Memory B cell (primary cell): ENCODE measurements at regions not wholly inside any gene's neighbourhood (a gene's known extent, or its start where the extent isn't known, plus 50 kb on each side); places are given as distances from the start of the nearest gene placed in this dataset.

Experiments
- ATAC-seq: fragments of 150-1000 bp; cut with Tn5 transposase; 2 replicates; pipeline ENCODE4 v1.10.0; 2021; ENCODE audit warnings: low read depth, mild to moderate bottlenecking, moderate library complexity
- DNase-seq, 2 donors: peaks; one replicate each; pipeline ENCODE4 v3.0.0; 2022; ENCODE audit warnings: low spot score in 2 of 2
- H3K27ac Mint-ChIP-seq: one replicate; pipeline ENCODE4 v1.8.0; 2022; ENCODE audit warnings: mild to moderate bottlenecking, moderate library complexity, mixed read lengths
- H3K27me3 Mint-ChIP-seq: one replicate; pipeline ENCODE4 v1.8.0; 2022; ENCODE audit warnings: mixed read lengths
- H3K36me3 Mint-ChIP-seq: one replicate; pipeline ENCODE4 v1.8.0; 2022; ENCODE audit warnings: mild to moderate bottlenecking, mixed read lengths
- H3K4me1 Mint-ChIP-seq: one replicate; pipeline ENCODE4 v1.8.0; 2022; ENCODE audit warnings: mixed read lengths
- H3K4me3 Mint-ChIP-seq: one replicate; pipeline ENCODE4 v1.8.0; 2022; ENCODE audit warnings: mild to moderate bottlenecking, moderate library complexity, mixed read lengths
- H3K9me3 Mint-ChIP-seq: one replicate; pipeline ENCODE4 v1.8.0; 2022; ENCODE audit warnings: mixed read lengths

DNA sequence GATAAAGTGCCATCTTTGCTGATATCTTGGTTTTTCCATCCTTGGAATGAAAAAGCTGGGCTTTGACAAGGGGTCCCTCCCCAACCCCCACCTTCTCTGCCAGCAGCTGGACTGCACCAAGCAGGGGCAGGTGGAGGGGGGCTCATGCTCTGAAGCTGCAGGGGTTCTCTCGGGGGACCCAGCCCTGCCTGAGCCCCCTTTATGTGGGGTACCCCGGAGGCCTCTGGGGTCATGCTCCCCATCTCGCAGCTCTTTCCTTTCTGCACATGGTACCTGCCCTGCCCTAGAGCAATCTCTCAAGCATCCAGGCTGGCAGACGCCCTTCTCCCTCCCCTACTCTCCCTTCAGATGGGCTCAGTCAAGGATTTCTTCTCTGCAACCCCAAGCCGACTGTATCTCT is 146.7 kb upstream of the PTPN1 start:
- DNase-seq (no peak), ATAC-seq (no peak)
- Mint-ChIP-seq H3K27me3 (peaks cover 22% of the 10 kb centered on the region), H3K4me3 (no peak overlapping the region), H3K9me3 (peaks cover 3% of the 10 kb centered on the region), H3K27ac (no peak overlapping the region), H3K36me3 (peaks cover 2% of the 10 kb centered on the region), H3K4me1 (no peaks in the 10 kb centered on the region)

- H3K36me3 Mint-ChIP-seq: peaks cover 2% of the 10 kb centered on the region
- no peaks in the 10 kb centered on the region for H3K4me1 Mint-ChIP-seq
- DNase-seq (no peak), ATAC-seq (no peak)
- H3K27me3 Mint-ChIP-seq: peaks cover 21% of the 10 kb centered on the region
- peaks cover 3% of the 10 kb centered on the region for H3K9me3 Mint-ChIP-seq
- no peak overlapping the region for H3K4me3 Mint-ChIP-seq
- no peak overlapping the region for H3K27ac Mint-ChIP-seq
Observed at GRCh38 chr20:50364542-50364941, 145.6 kb upstream of the PTPN1 start.

DNA sequence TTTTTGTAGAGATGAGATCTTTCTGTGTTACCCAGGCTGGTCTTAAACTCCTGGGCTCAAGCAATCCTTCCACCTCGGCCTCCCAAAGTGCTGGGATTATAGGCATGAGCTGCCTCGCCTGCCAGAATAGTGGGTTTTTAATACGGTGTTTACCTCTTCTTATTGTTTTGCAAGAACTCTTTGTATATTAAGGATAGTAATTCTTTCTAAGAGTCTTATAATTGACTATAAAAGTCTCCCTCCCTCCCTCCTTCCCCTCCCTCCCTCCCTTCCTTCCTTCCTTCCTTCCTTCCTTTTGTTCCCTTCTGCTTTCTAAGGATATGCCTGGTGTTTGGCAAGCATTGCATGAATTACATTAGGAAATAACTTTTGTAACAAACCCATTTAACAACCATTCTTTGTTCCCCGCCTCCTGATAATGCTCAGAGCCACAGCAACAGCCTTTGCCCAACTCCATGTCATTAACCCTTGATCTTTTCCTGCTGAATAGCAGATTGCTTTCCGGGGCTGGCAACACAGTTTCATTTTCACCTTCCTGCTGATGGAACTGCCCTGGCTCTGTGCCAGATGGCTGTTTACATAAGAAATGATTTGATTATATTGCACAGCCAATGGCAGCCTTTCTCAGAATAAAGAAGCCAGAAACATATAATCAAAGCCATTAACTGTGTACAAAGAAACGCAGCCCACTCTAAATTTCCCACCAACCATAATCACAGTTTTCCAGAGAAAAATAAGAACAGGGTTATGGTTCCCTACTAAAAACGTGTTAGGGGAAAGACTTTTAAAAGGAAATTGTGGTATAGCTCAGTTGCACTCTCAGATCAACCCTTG is 143.7 kb upstream of the PTPN1 start:
- Mint-ChIP-seq H3K27ac (no peak overlapping the region), H3K4me3 (no peak overlapping the region), H3K36me3 (peaks cover 2% of the 10 kb centered on the region), H3K9me3 (peaks cover 3% of the 10 kb centered on the region), H3K4me1 (no peaks in the 10 kb centered on the region), H3K27me3 (peaks cover 26% of the 10 kb centered on the region)
- DNase-seq (no peak), ATAC-seq (no peak)

GRCh38 chr20:50367104-50367674 is 143.0 kb upstream of the PTPN1 start:
- no peaks in the 10 kb centered on the region for H3K4me1 Mint-ChIP-seq
- H3K9me3 Mint-ChIP-seq: peaks cover 3% of the 10 kb centered on the region
- peaks cover 2% of the 10 kb centered on the region for H3K36me3 Mint-ChIP-seq
- ATAC-seq: no peak
- no peak for DNase-seq
- no peak overlapping the region for H3K4me3 Mint-ChIP-seq
- H3K27me3 Mint-ChIP-seq: peaks cover 26% of the 10 kb centered on the region
- no peak overlapping the region for H3K27ac Mint-ChIP-seq

DNA sequence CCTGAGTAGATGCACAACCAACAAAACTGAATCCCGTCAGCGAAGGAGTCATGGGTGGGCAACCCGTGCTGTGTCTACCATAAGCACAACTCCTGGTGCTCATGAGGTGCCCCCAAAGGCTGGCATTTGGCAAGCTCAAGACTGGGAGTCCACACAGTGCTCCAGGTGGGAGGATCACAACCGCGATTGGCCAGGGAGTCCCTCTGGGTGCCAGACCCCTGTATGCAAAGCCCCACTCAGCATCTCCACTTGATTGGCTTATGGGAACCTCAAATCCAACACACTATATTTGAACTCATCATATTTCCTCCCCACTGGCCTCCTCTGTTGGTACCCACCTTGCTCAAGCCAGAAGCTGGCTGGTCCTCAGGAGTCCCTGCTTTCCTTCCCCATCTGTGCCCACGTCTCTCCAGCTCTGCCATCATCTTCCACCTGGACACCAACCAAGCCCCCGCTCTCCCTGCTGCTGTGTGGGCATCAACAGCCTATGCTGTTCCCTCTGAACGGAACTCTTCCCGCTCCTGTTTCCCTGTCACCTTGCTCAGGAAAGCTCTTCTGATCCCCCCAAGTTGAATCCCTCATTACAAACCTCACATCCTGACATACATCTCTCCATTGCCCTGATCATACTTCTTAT is 142.3 kb upstream of the PTPN1 start:
- H3K9me3 Mint-ChIP-seq: peaks cover 3% of the 10 kb centered on the region
- ATAC-seq (no peak), DNase-seq (no peak)
- no peaks in the 10 kb centered on the region for H3K4me1 Mint-ChIP-seq
- peaks cover 2% of the 10 kb centered on the region for H3K36me3 Mint-ChIP-seq
- H3K27me3 Mint-ChIP-seq: peaks cover 27% of the 10 kb centered on the region
- H3K4me3 Mint-ChIP-seq: no peak overlapping the region
- H3K27ac Mint-ChIP-seq: no peak overlapping the region

DNA sequence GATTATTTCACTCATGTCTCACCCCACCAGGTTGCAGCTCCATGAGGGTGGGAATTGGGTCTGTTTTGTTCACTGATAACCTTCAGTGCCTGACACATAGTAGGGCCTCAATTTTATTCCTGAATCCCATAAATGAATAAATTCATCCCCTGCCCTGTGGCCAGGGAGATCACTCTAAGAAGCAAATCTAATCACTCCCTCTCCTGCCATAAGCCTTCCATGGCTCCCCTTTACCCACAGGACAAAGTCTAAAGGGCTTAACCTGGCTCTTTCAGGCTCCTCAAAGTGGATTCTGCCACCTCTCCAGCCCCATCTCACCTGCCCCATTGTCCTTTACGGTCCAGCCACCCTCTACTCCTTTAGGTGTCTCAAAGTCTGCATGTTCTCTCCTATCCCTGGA is 141.8 kb upstream of the PTPN1 start:
- H3K4me3 Mint-ChIP-seq: no peak overlapping the region
- ATAC-seq (no peak), DNase-seq (no peak)
- H3K9me3 Mint-ChIP-seq: peaks cover 3% of the 10 kb centered on the region
- H3K27ac Mint-ChIP-seq: no peak overlapping the region
- H3K27me3 Mint-ChIP-seq: peaks cover 29% of the 10 kb centered on the region
- no peaks in the 10 kb centered on the region for H3K4me1 Mint-ChIP-seq
- peaks cover 2% of the 10 kb centered on the region for H3K36me3 Mint-ChIP-seq

DNA sequence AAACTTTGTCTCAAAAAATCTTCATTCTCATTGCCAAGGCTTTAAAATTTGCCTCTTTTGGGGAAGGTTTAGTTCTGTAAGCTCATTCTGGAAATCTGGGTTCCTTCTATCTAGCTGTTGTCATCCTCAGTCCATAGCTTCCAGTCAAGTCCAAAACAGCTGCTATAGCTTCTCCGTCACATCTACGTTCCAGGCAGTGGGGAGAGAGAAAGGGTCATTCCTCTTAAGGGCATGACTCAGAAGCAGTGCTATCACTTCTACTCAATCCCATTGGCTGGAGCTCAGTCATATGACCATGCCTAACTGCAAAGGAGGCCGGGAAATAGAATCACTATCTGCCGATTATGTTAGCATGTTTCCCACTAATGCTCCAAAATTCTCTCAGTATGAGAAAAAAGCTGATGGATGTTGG is 141.4 kb upstream of the PTPN1 start:
- Mint-ChIP-seq H3K27me3 (peaks cover 30% of the 10 kb centered on the region), H3K4me1 (no peaks in the 10 kb centered on the region), H3K27ac (no peak overlapping the region), H3K9me3 (peaks cover 3% of the 10 kb centered on the region), H3K36me3 (peaks cover 2% of the 10 kb centered on the region), H3K4me3 (no peak overlapping the region)
- DNase-seq (no peak), ATAC-seq (no peak)

GRCh38 chr20:50369225-50370035 is 140.8 kb upstream of the PTPN1 start:
- Mint-ChIP-seq H3K27me3 (peaks cover 29% of the 10 kb centered on the region), H3K36me3 (peaks cover 2% of the 10 kb centered on the region), H3K9me3 (peaks cover 3% of the 10 kb centered on the region), H3K27ac (no peak overlapping the region), H3K4me3 (no peak overlapping the region), H3K4me1 (no peaks in the 10 kb centered on the region)
- DNase-seq (no peak), ATAC-seq (no peak)

DNA sequence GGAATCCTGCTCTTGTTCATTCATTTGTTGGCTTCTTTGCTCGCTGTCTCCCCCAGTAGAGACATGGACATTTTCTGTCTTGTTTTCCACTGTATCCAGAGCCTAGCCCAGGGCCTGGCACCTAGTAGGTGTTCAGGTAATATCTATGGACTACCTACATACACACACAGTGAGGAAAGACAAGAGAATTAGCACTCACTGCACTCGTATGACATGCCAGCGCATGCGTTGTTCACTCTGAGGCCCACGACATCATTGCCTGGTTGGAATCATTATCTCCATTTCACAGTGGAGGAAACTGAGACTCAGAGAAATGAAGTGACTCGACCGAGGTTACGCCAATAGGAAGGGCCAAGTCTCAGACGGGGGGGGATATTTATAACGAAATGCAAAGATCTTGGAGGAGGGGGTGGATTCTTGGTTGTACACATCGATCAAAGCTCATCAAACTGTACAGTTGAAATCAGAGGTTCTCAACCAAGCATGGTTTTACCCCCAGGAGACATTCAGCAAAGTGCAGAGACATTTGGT is 140.1 kb upstream of the PTPN1 start:
- Mint-ChIP-seq H3K27ac (no peak overlapping the region), H3K27me3 (peaks cover 29% of the 10 kb centered on the region), H3K36me3 (peaks cover 2% of the 10 kb centered on the region), H3K4me3 (no peak overlapping the region), H3K9me3 (peaks cover 3% of the 10 kb centered on the region), H3K4me1 (no peaks in the 10 kb centered on the region)
- ATAC-seq (no peak), DNase-seq (no peak)

DNA sequence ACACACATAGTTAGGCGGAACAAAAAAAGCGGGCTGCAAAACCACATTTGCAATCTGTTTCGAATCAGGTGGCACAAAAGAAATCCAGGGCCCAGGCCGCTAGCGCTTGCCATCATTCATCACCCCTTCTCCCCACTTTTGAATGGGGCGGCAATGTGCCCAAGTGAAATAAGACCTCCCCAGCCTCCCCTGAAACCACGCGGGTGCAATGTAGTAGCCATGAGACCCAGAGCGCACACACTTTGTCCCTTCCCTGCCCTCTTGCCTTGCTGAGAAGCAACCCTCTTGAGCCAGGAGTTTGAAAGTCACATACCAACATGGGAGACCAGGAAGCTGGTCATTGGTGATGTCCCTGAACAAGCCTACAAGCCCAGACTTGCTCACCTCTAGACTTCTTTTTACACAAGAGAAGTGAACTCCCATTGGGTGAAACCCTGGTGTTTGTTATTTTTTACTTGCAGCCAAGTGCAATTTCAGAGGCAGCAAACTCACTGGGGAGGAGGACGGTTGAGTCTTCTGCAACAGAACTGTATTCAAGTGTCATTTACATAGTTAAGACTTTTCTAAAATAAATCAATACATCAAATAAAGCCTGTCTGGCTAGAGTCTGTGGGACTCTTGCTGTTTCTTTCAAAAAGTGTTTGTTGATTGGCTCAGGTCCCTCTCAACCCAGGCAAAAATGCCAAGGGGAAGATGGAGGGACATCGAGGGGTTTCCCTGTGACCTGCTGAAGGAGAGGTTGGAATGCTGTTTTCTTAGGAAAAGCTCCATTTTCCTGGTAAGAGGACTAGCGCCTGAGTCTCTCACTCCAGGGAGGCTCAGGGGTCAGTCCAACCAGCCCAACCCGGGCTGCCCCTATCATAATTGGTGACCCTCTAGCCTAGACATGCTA is 138.1 kb upstream of the PTPN1 start:
- no peak overlapping the region for H3K4me3 Mint-ChIP-seq
- no peaks in the 10 kb centered on the region for H3K4me1 Mint-ChIP-seq
- ATAC-seq (no peak), DNase-seq (no peak)
- peaks cover 26% of the 10 kb centered on the region for H3K27me3 Mint-ChIP-seq
- H3K36me3 Mint-ChIP-seq: no peaks in the 10 kb centered on the region
- H3K27ac Mint-ChIP-seq: no peak overlapping the region
- H3K9me3 Mint-ChIP-seq: no peaks in the 10 kb centered on the region

DNA sequence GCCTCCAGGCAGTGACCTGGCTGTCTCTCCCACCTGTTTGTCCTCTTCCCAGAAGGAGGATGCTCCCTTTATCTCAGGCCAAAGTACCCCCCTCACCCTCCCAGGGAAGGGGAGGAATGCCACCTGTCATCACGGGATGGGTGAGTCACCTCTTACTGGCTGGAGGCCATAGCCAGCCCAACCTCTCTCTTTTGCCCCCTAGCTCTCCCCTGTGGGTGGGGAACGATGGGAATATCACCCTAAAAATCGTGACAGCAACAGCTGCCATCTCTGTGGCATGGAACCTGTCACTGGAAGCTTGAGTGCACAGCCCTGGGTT is 137.5 kb upstream of the PTPN1 start:
- Mint-ChIP-seq H3K4me3 (no peak overlapping the region), H3K27me3 (peaks cover 30% of the 10 kb centered on the region), H3K36me3 (no peaks in the 10 kb centered on the region), H3K4me1 (no peaks in the 10 kb centered on the region), H3K27ac (no peak overlapping the region), H3K9me3 (no peaks in the 10 kb centered on the region)
- ATAC-seq (no peak), DNase-seq (no peak)

GRCh38 chr20:50373674-50374286 is 136.4 kb upstream of the PTPN1 start:
- Mint-ChIP-seq H3K4me1 (no peaks in the 10 kb centered on the region), H3K27ac (no peak overlapping the region), H3K9me3 (no peaks in the 10 kb centered on the region), H3K27me3 (peaks cover 23% of the 10 kb centered on the region), H3K4me3 (no peak overlapping the region), H3K36me3 (no peaks in the 10 kb centered on the region)
- no peak for DNase-seq
- ATAC-seq: no peak

DNA sequence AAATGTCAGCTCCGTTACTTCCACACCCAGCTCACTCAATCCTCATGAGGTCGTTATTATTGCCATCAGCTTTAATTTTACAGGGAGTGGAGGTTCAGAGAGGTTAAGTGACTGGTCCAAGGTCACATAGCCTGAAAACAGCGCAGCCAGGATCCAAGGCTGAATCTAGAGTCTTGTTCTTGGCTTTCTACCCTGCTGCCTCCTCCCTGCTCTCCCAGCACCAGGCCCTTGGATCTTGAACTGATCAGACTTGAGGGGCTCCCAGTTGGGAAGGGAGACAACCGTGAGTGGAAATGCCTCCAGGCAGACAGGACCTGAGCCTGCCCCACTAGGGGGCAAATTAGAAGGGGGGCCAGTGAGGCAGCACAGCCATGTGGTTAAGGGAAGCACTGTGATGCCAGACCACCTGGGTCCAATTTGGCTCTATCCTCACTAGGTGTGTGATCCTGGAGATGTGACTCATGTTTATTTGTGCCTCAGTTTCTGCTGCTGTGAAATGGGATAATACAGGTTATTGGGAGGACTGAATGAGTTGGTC is 135.6 kb upstream of the PTPN1 start:
- no peak for ATAC-seq
- no peaks in the 10 kb centered on the region for H3K36me3 Mint-ChIP-seq
- H3K4me3 Mint-ChIP-seq: no peak overlapping the region
- H3K27me3 Mint-ChIP-seq: peaks cover 21% of the 10 kb centered on the region
- no peaks in the 10 kb centered on the region for H3K4me1 Mint-ChIP-seq
- no peak for DNase-seq
- H3K27ac Mint-ChIP-seq: no peak overlapping the region
- no peaks in the 10 kb centered on the region for H3K9me3 Mint-ChIP-seq
